GM18870 (cell line): ENCODE measurements at regions not wholly inside any gene's neighbourhood (a gene's known extent, or its start where the extent isn't known, plus 50 kb on each side); places are given as distances from the start of the nearest gene placed in this dataset.
"Not testable (repeated sequence)": the region's sequence is repeated elsewhere in the genome, so short reads cannot be mapped to it uniquely, and the experiment has no call there.

ENCODE experiments used
- ATAC-seq: cut with Tn5 transposase; IDR thresholded peaks from one replicate; pipeline ENCODE4 v1.9.1; 2021; ENCODE audit warnings: moderate library complexity; ENCODE audit not compliant: unreplicated experiment

- no peak for ATAC-seq
Measured at GRCh38 chr9:115300874-115301273, 182.9 kb upstream of the TNC start.

GRCh38 chr9:115301581-115301980, 183.6 kb upstream of the TNC start:
- ATAC-seq: no peak

GRCh38 chr9:115305543-115305942, 187.6 kb upstream of the TNC start:
- no peak for ATAC-seq

DNA sequence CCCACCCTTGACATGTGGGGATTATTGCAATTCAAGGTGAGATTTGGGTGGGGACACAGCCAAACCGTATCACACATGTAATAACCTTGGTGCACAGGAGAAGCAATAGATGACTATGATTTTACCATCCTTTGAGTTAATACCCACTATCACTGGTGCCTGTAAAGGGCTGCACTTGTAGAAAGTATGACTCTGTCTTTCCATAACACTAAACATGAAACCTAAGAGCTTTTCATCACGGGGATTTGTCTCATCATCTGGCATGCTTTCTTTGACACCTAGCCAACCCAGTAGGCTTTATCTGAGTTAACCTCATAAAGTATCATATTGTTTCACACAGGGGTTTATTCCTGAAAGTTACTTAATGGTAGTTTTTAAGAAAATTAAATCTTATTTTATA, 188.9 kb upstream of the TNC start:
- no peak for ATAC-seq

DNA sequence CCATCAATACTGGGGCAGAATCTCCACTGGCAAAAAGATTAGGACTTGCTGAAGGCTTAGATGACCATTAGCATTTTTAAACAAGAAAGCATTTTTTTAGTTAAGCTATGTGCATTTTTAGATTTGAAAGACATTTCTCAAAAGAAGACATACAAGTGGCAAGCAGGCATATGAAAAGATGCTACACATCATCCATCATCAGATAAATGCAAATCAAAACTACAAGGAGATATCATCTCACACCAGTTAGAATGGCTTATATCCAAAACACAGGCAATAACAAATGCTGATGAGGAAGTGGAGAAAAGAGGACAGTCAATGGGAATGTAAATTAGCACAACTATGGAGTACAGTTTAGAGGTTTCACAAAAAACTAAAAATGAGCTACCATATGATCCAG, 195.6 kb upstream of the TNC start:
- ATAC-seq: no peak

DNA sequence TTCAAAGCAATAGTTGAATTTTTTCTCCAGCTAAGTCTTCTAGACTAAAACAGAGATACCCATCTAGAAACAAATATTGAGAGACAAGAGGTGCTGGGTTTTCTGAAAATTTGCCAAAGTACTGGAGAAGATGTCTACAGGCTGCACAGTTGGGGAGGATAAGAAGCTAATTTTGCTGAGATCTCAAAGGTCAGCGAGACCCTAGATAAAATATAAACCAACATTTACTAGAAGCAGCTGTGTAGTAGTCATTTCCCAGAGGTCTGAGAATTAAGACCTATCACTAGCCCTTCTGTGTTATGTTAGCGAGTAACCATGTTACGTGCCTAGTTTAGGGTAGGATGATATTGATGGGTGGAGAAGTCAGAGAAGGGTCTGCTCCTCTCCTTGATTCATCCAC, 208.5 kb upstream of the TNC start:
- no peak for ATAC-seq

DNA sequence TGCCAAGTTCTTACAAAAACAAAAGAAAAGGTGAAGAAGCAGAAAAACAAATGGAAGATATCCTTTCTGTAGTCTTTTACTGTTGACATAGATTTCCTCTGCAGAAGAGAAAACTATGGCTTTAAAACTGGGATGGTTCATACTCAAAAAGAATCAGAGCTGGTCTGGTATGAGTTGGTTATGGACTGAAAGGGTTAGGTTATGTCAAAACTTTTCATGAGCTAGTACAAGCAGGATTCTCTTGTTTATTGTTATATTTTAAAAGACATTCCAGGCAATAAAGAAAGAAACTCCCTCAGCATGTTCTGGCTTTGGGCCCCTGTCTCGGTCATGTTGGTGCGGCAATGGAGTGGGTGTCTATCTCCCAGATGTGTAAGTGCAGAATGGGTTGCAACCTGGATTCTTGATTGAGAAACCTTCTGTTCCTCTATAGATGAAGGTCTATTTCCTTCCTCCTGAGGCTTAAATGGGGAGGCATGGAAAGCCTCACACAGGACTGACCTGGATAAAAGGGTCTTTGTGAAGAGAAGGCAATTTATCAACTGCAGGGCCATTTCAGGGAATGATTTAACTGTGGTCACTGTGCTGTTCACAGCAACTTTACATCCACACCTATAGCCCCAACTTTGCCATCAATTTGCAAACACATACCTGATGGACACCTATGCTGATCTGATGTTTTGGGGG, 209.6 kb upstream of the TNC start:
- no peak for ATAC-seq

GRCh38 chr9:115328228-115328627, 210.3 kb upstream of the TNC start:
- no peak for ATAC-seq

DNA sequence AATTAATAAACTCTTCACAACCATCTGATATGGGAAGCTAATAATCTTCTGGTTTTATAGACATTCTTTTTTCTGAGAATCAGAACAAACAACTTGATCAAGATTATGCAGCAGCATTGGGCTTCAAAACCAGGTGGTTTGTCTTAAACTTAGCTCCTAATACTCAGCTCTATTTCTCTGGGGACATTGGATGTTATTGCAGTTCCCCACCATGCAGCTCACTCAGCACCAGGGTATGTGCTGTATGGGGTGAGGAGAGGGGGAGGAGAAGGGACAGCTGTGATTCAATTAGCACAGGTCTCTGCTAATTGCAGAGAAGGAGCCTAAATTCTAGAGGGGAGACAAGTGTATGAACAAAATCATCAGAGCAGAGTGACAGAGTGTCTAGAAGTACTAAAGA, 210.7 kb upstream of the TNC start:
- no peak for ATAC-seq

- no peak for ATAC-seq
Measured at GRCh38 chr9:115333277-115334070, 215.5 kb upstream of the TNC start.

- ATAC-seq: no peak
Measured at GRCh38 chr9:115335439-115335838, 217.5 kb upstream of the TNC start.

DNA sequence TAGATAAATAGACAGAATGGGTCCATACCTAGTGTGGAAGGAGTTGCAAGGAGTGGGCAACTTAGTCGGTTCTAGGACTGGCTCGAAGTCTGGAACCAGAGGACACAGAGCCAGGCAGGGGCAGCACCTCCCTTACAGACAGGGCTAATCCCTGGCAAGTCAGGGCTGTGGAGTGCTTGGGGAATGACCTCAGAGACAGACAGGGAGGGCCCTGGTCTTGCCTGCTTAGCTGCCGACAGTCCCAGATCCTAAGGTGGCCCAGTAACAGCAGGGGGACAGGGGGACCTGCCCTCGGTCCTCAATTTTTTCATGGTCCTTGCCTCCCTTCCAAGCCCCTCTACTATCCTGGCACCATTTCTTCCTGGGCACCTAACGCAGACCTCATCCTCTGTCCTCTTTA, 222.4 kb upstream of the TNC start:
- no peak for ATAC-seq

DNA sequence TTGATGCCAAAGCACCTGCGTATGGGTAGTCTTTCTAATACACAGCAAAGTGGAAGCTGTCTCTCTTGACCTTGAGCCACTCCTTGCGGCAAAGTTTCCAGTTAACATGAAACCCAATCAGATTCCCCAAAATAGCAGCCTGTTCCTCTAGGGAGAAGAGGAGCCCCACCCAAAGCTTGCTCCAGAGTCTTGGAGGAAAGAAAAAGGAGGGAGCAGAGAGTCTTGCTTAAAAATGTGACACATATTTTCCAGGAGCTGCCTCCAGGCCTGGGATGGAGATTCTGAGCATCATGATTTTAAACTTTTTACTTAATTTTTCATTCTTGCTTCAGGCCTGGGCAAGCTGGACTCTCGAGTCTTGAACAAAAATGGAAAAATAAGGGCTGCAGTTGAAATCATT, 223.5 kb upstream of the TNC start:
- no peak for ATAC-seq

DNA sequence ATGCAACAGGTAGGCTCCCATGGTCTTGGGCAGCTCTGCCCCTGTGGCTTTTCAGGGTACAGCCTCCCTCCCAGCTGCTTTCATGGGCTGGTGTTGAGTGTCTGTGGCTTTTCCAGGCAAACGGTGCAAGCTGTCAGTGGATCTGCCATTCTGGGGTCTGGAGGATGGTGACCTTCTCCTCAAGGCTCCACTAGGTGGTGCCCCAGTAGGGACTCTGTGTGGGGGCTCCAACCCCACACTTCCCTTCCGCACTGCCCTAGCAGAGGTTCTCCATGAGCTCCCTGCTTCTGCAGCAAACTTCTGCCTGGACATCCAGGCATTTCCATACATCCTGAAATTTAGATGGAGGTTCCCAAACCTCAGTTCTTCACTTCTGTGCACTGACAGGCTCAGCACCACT, 229.8 kb upstream of the TNC start:
- ATAC-seq: not testable (repeated sequence)

GRCh38 chr9:115348936-115349335, 231.0 kb upstream of the TNC start:
- not testable (repeated sequence) for ATAC-seq

GRCh38 chr9:115349542-115349941, 231.6 kb upstream of the TNC start:
- ATAC-seq: no peak

- no peak for ATAC-seq
Measured at GRCh38 chr9:115350548-115350947, 232.6 kb upstream of the TNC start.

- ATAC-seq: no peak
Measured at GRCh38 chr9:115353681-115354080, 235.7 kb upstream of the TNC start.

DNA sequence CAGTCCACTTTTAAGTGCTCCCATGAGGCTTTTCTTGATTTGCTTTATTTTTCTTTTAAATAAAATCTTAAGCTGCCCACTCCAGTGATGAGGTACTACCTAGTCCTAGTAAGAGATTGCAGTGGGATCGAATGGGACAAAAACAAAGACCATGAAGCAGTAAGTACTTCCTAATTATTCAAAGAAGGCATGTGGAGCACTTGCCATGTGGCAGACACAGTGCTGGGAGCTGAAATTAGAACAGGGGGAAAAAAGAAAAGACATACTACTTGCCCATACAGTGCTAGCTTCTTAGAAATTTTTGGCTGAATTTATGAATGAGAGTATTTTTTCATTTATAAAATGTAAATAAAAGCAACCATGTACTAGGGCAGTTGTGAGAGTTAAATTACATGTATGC, 239.9 kb upstream of the TNC start:
- ATAC-seq: no peak

GRCh38 chr9:115359017-115359780, 241.2 kb upstream of the TNC start:
- ATAC-seq: no peak

- ATAC-seq: no peak
Measured at GRCh38 chr9:115360122-115360521, 242.2 kb upstream of the TNC start.

- ATAC-seq: no peak
Measured at GRCh38 chr9:115362101-115362500, 244.1 kb upstream of the TNC start.
